HepG2 (cell line): ENCODE measurements at regions not wholly inside any gene's neighbourhood (a gene's known extent, or its start where the extent isn't known, plus 50 kb on each side); places are given as distances from the start of the nearest gene placed in this dataset.
A peak's percentile ranks its signal among the peaks of the same experiment; 100 is the strongest.

Experiments
- ATAC-seq: fragments of 200-7000 bp; cut with Tn5 transposase; 3 replicates; pipeline ENCODE4 v1.9.1; 2020; ENCODE audit warnings: mild to moderate bottlenecking, moderate library complexity
- BruUV-seq: library from RNA; stranded (reverse); fragments of 400-500 nt; replicated peaks from 2 replicates; lab custom pipeline; 2021; lab: Mats Ljungman, UMichigan
- CTCF ChIA-PET: fragments of 300-600 bp; formaldehyde crosslinking; extraction: SDS; loops from one replicate; lab custom pipeline; 2021; ENCODE audit warnings: low total read pairs, inconsistent platforms, low intra/inter-chr PET ratio; lab: Yijun Ruan, JAX
- POLR2A ChIA-PET: fragments of 350-600 bp; sonication (Branson Sonifier 250); formaldehyde crosslinking; loops from one replicate; lab custom pipeline; 2020; ENCODE audit warnings: antibody characterized with exemption, inconsistent platforms; lab: Yijun Ruan, JAX
- DNase-seq: peaks from one replicate; pipeline ENCODE4 v3.0.0-alpha.2; 2015; ENCODE audit warnings: low spot score
- FAIRE-seq: peaks from 3 replicates; lab custom pipeline; 2011; peaks lifted over from hg19 to GRCh38; lab: Jason Lieb, UNC
- H2AFZ ChIP-seq: one replicate; pipeline ENCODE4 v1.6.1; 2011; ENCODE audit warnings: low read length, inconsistent platforms
- H3K27ac ChIP-seq: fragments of 300-600 bp; 3 replicates; pipeline ENCODE4 v1.8.0; 2011; ENCODE audit warnings: mixed run types, mild to moderate bottlenecking, mixed read lengths, low read length, inconsistent platforms; ENCODE audit not compliant: insufficient read depth; ENCODE audit errors: extremely low read length
- H3K27me3 ChIP-seq, 2 experiments: fragments of 200-600 bp in 1 of 2; 2 replicates in 1 of 2; 3 replicates in 1 of 2; pipeline versions ENCODE4 v1.6.0 to v1.8.0; 2011; ENCODE audit warnings: low read length in 2 of 2, mild to moderate bottlenecking in 2 of 2, moderate library complexity in 2 of 2, inconsistent platforms in 1 of 2; ENCODE audit not compliant: insufficient read depth in 2 of 2, control insufficient read depth in 1 of 2
- H3K36me3 ChIP-seq, 2 experiments: fragments of 200-600 bp in 1 of 2; replicated peaks in 1 of 2; 2 replicates in 1 of 2; 3 replicates in 1 of 2; pipeline versions ENCODE4 v1.5.1 to v1.8.0; 2011; ENCODE audit warnings: low read length in 2 of 2, inconsistent platforms in 1 of 2; ENCODE audit not compliant: insufficient read depth in 2 of 2, control insufficient read depth in 1 of 2
- H3K4me1 ChIP-seq: 2 replicates; pipeline ENCODE4 v1.5.1; 2012; ENCODE audit warnings: low read length, inconsistent platforms; ENCODE audit not compliant: insufficient read depth
- H3K4me2 ChIP-seq: 2 replicates; pipeline ENCODE4 v1.6.0; 2011; ENCODE audit warnings: low read depth, low read length, inconsistent platforms
- H3K4me3 ChIP-seq, 3 experiments: fragments of 200-600 bp in 1 of 3; sonication (generic), shearing (Covaris generic) in 1 of 3; replicated peaks in 1 of 3; 2 replicates each; pipeline ENCODE4 v1.5.1; 2011 to 2016; ENCODE audit warnings: low read length in 3 of 3, inconsistent platforms in 2 of 3, low read depth in 2 of 3, mild to moderate bottlenecking in 2 of 3, control low read depth in 1 of 3, mixed read lengths in 1 of 3; ENCODE audit not compliant: insufficient read depth in 1 of 3
- H3K79me2 ChIP-seq: one replicate; pipeline ENCODE4 v1.6.1; 2011; ENCODE audit warnings: low read length, inconsistent platforms; ENCODE audit not compliant: insufficient read depth
- H3K9ac ChIP-seq: 2 replicates; pipeline ENCODE4 v1.6.0; 2011; ENCODE audit warnings: mild to moderate bottlenecking, low read depth, low read length, inconsistent platforms; ENCODE audit not compliant: insufficient read depth
- H3K9me3 ChIP-seq: 2 replicates; pipeline ENCODE4 v1.5.1; 2012; ENCODE audit warnings: mild to moderate bottlenecking, low read length
- H4K20me1 ChIP-seq: 2 replicates; pipeline ENCODE4 v1.6.0; 2011; ENCODE audit warnings: inconsistent platforms, mild to moderate bottlenecking, low read length, moderate library complexity; ENCODE audit not compliant: insufficient read depth
- CREB3 ChIP-seq: sonication (generic); formaldehyde crosslinking; IDR thresholded peaks from 2 replicates; pipeline ENCODE4 v1.5.0; 2020; ENCODE audit warnings: missing genetic modification reagents
- DPF2 ChIP-seq: sonication (generic); formaldehyde crosslinking; IDR thresholded peaks from 2 replicates; pipeline ENCODE4 v1.4.0; 2020; ENCODE audit warnings: mild to moderate bottlenecking, low read depth, missing genetic modification reagents, borderline replicate concordance
- MAFF ChIP-seq: IDR thresholded peaks from 2 replicates; pipeline ENCODE4 v1.6.1; 2011; ENCODE audit warnings: low read depth, low read length, improper control_type of control experiment
- MAFK ChIP-seq, 2 experiments: IDR thresholded peaks in 1 of 2; conservative IDR thresholded peaks in 1 of 2; 2 replicates each; pipeline ENCODE4 v1.6.1; 2011; ENCODE audit warnings: improper control_type of control experiment in 2 of 2, low read length in 2 of 2
- MEF2D ChIP-seq: sonication (generic); formaldehyde crosslinking; IDR thresholded peaks from 2 replicates; pipeline ENCODE4 v1.5.1; 2020; ENCODE audit warnings: mild to moderate bottlenecking, missing genetic modification reagents
- NCOA1 ChIP-seq: sonication (generic); formaldehyde crosslinking; IDR thresholded peaks from 2 replicates; pipeline ENCODE4 v1.9.0; 2021; ENCODE audit warnings: missing genetic modification reagents
- NFIC ChIP-seq: IDR thresholded peaks from 2 replicates; pipeline ENCODE4 v1.6.1; 2012; ENCODE audit warnings: mild to moderate bottlenecking, low read length, inconsistent platforms
- TEF ChIP-seq: sonication (generic); formaldehyde crosslinking; IDR thresholded peaks from 2 replicates; pipeline ENCODE4 v1.5.0; 2020; ENCODE audit warnings: missing genetic modification reagents
- ZBTB43 ChIP-seq: sonication (generic); formaldehyde crosslinking; conservative IDR thresholded peaks from 2 replicates; pipeline ENCODE4 v1.4.0; 2020; ENCODE audit warnings: missing genetic modification reagents
- ZFAT ChIP-seq: sonication (generic); formaldehyde crosslinking; conservative IDR thresholded peaks from 2 replicates; pipeline ENCODE4 v1.8.1; 2023; ENCODE audit warnings: missing genetic modification reagents, inconsistent platforms
- ZNF446 ChIP-seq: sonication (generic); formaldehyde crosslinking; IDR thresholded peaks from 2 replicates; pipeline ENCODE4 v1.5.0; 2020; ENCODE audit warnings: mild to moderate bottlenecking, missing genetic modification reagents
- ZNF501 ChIP-seq: sonication (generic); formaldehyde crosslinking; IDR thresholded peaks from 2 replicates; pipeline ENCODE4 v1.5.1; 2020; ENCODE audit warnings: mild to moderate bottlenecking, moderate library complexity, missing genetic modification reagents
- ZNF580 ChIP-seq: IDR thresholded peaks from 2 replicates; pipeline ENCODE4 v1.6.1; 2016; ENCODE audit warnings: low read depth, borderline replicate concordance
- ZNF639 ChIP-seq: conservative IDR thresholded peaks from 2 replicates; pipeline ENCODE4 v1.6.1; 2018; ENCODE audit warnings: missing genetic modification reagents
- ZNF792 ChIP-seq: IDR thresholded peaks from 2 replicates; pipeline ENCODE4 v1.6.1; 2016
- ZNF850 ChIP-seq: sonication (generic); formaldehyde crosslinking; conservative IDR thresholded peaks from 2 replicates; pipeline ENCODE4 v1.9.0; 2021; ENCODE audit warnings: mild to moderate bottlenecking, missing genetic modification reagents
- WGBS: methylation state at CpG from one replicate; pipeline ENCODE4 v1.1.6; 2017; ENCODE audit warnings: low lambda C conversion rate; 5-methylcytosine and 5-hydroxymethylcytosine counted together
- in situ Hi-C: cut with HindIII; loops from 2 replicates; pipeline ENCODE4 v1.10.0; 2017; ENCODE audit warnings: low pct_unique_long_range_greater_than_20kb; ENCODE audit not compliant: extremely low pct_ligation_motif_present
- intact Hi-C: fragments of 100-400 bp; cut with micrococcal nuclease; formaldehyde crosslinking; loops from one replicate; pipeline ENCODE4 v1.10.0; 2022; ENCODE audit not compliant: unreplicated experiment

GRCh38 chr2:240211598-240212424, 71.4 kb upstream of the OTOS start:
- TF ChIP-seq ZFAT (CRISPR knock-in tag) (no peak), ZNF580 (no peak), MEF2D (CRISPR knock-in tag) (no peak), NFIC (no peak), MAFK (conservative IDR thresholded peaks at IDR 0.05 in 1 of 2, IDR thresholded peaks at IDR 0.05 in 1 of 2; ENCODE audit: low read length in 2 of 2) (peak; percentile 58 to 70), ZNF446 (CRISPR knock-in tag) (no peak), ZBTB43 (CRISPR knock-in tag) (no peak), ZNF792 (CRISPR knock-in tag) (no peak), MAFF (0 out of 2 replicates have a peak, but pooled peaks have one; percentile 36), ZNF501 (CRISPR knock-in tag) (no peak), ZNF639 (CRISPR knock-in tag) (no peak), ZNF850 (no peak), DPF2 (no peak), NCOA1 (CRISPR knock-in tag) (no peak), CREB3 (CRISPR knock-in tag) (no peak), TEF (CRISPR knock-in tag) (no peak)
- intact Hi-C loops, result no loop called here
- FAIRE-seq, result no peak
- Histone ChIP-seq H3K27me3 (peaks cover 19 to 81% of the 10 kb centered on the region in 2 experiments), H3K36me3 (no peaks in the 10 kb centered on the region), H3K79me2 (no peaks in the 10 kb centered on the region), H4K20me1 (no peaks in the 10 kb centered on the region; the same call in 1 of the 2 replicates), H3K4me2 (no peak overlapping the region), H3K4me3 (no peak overlapping the region), H3K9me3 (no peaks in the 10 kb centered on the region; the same call in 1 of the 2 replicates), H3K4me1 (no peaks in the 10 kb centered on the region), H3K27ac (no peak overlapping the region), H2AFZ (no peak overlapping the region), H3K9ac (no peak overlapping the region)
- in situ Hi-C loops, result no loop called here
- 33% methylated on average over 14 of the region's 17 CpGs for WGBS
- POLR2A ChIA-PET, result no interaction called here
- DNase-seq, result no peak
- no TSS peak for BruUV-seq
- no peak for ATAC-seq
- CTCF ChIA-PET, result no interaction called here
